ENCODE measurements at regions not wholly inside any gene's neighbourhood (a gene's known extent, or its start where the extent isn't known, plus 50 kb on each side); places are given as distances from the start of the nearest gene placed in this dataset.
"Not testable (repeated sequence)": the region's sequence is repeated elsewhere in the genome, so short reads cannot be mapped to it uniquely, and the experiment has no call there.

GRCh38 chr12:17148706-17149105 is 542.7 kb upstream of the LMO3 start:
- peaks cover 2 to 37% (median 16%) of the 10 kb centered on the region in 9 donors for H3K9me3 Mint-ChIP-seq
- H3K27ac Mint-ChIP-seq, result no peak overlapping the region
- no peaks in the 10 kb centered on the region for H3K27me3 Mint-ChIP-seq
- H3K4me1 Mint-ChIP-seq, result no peaks in the 10 kb centered on the region
- DNase-seq (no peak), ATAC-seq (no peak)
- peaks cover 0 to 7% (median 0%) of the 10 kb centered on the region in 3 donors for H3K36me3 Mint-ChIP-seq
- no peak overlapping the region for H3K4me3 Mint-ChIP-seq
- POLR2A ChIA-PET, result no interaction called here

- H3K27ac Mint-ChIP-seq, result no peak overlapping the region
- POLR2A ChIA-PET, result no interaction called here
- H3K4me1 Mint-ChIP-seq, result no peaks in the 10 kb centered on the region
- no peaks in the 10 kb centered on the region for H3K36me3 Mint-ChIP-seq
- peaks cover 0 to 34% (median 5%) of the 10 kb centered on the region in 9 donors for H3K9me3 Mint-ChIP-seq
- DNase-seq, result no peak
- no peak overlapping the region for H3K4me3 Mint-ChIP-seq
- no peak for ATAC-seq
- H3K27me3 Mint-ChIP-seq, result no peaks in the 10 kb centered on the region
These were observed 536.9 kb upstream of the LMO3 start for GRCh38 chr12:17142856-17143255.

- POLR2A ChIA-PET, result no interaction called here
- H3K4me1 Mint-ChIP-seq, result no peaks in the 10 kb centered on the region
- no peak overlapping the region for H3K4me3 Mint-ChIP-seq
- H3K27me3 Mint-ChIP-seq, result no peaks in the 10 kb centered on the region
- peaks cover 0 to 27% (median 3%) of the 10 kb centered on the region in 9 donors for H3K9me3 Mint-ChIP-seq
- no peaks in the 10 kb centered on the region for H3K36me3 Mint-ChIP-seq
- DNase-seq, result no peak
- no peak overlapping the region for H3K27ac Mint-ChIP-seq
- ATAC-seq, result no peak
These were observed 534.0 kb upstream of the LMO3 start for GRCh38 chr12:17139931-17140330.

GRCh38 chr12:17137396-17137795 is 531.4 kb upstream of the LMO3 start:
- H3K4me3 Mint-ChIP-seq, result no peak overlapping the region
- H3K36me3 Mint-ChIP-seq, result no peaks in the 10 kb centered on the region
- H3K4me1 Mint-ChIP-seq, result no peaks in the 10 kb centered on the region
- H3K9me3 Mint-ChIP-seq, result peaks cover 0 to 19% (median 4%) of the 10 kb centered on the region in 9 donors
- POLR2A ChIA-PET, result no interaction called here
- H3K27me3 Mint-ChIP-seq, result no peaks in the 10 kb centered on the region
- DNase-seq (no peak), ATAC-seq (no peak)
- H3K27ac Mint-ChIP-seq, result no peak overlapping the region

- Mint-ChIP-seq H3K27me3 (no peaks in the 10 kb centered on the region), H3K4me3 (no peak overlapping the region), H3K9me3 (peaks cover 0 to 11% (median 2%) of the 10 kb centered on the region in 9 donors), H3K4me1 (no peaks in the 10 kb centered on the region), H3K36me3 (no peaks in the 10 kb centered on the region), H3K27ac (no peak overlapping the region)
- ATAC-seq (no peak), DNase-seq (no peak)
- POLR2A ChIA-PET, result no interaction called here
These were observed 528.4 kb upstream of the LMO3 start for GRCh38 chr12:17134315-17134714.

GRCh38 chr12:17132336-17132735 is 526.4 kb upstream of the LMO3 start:
- Mint-ChIP-seq H3K27ac (no peak overlapping the region), H3K9me3 (peaks cover 0 to 11% (median 0%) of the 10 kb centered on the region in 9 donors), H3K4me1 (no peaks in the 10 kb centered on the region), H3K4me3 (no peak overlapping the region), H3K27me3 (no peaks in the 10 kb centered on the region), H3K36me3 (no peaks in the 10 kb centered on the region)
- ATAC-seq, result no peak
- POLR2A ChIA-PET, result no interaction called here
- no peak for DNase-seq

- ATAC-seq, H3K4me1 Mint-ChIP-seq, H3K27ac Mint-ChIP-seq, DNase-seq, H3K27me3 Mint-ChIP-seq, POLR2A ChIA-PET, H3K36me3 Mint-ChIP-seq, H3K4me3 Mint-ChIP-seq: not testable (repeated sequence)
- H3K9me3 Mint-ChIP-seq, result peaks cover 1 to 38% (median 8%) of the 10 kb centered on the region in 9 donors
These were observed 510.6 kb upstream of the LMO3 start for GRCh38 chr12:17116538-17116937.

GRCh38 chr12:17110316-17110715 is 504.4 kb upstream of the LMO3 start:
- POLR2A ChIA-PET, result no interaction called here
- Mint-ChIP-seq H3K4me1 (no peaks in the 10 kb centered on the region), H3K27ac (no peak overlapping the region), H3K27me3 (no peaks in the 10 kb centered on the region), H3K9me3 (peaks cover 0 to 25% (median 9%) of the 10 kb centered on the region in 9 donors), H3K4me3 (no peak overlapping the region), H3K36me3 (no peaks in the 10 kb centered on the region)
- ATAC-seq (no peak), DNase-seq (no peak)

- ATAC-seq (no peak), DNase-seq (no peak)
- H3K4me1 Mint-ChIP-seq, result no peaks in the 10 kb centered on the region
- H3K27me3 Mint-ChIP-seq, result no peaks in the 10 kb centered on the region
- peaks cover 0 to 23% (median 10%) of the 10 kb centered on the region in 9 donors for H3K9me3 Mint-ChIP-seq
- no peak overlapping the region for H3K4me3 Mint-ChIP-seq
- H3K36me3 Mint-ChIP-seq, result no peaks in the 10 kb centered on the region
- POLR2A ChIA-PET, result no interaction called here
- H3K27ac Mint-ChIP-seq, result no peak overlapping the region
These were observed 503.0 kb upstream of the LMO3 start for GRCh38 chr12:17108877-17109541.

- Mint-ChIP-seq H3K27ac (no peak overlapping the region), H3K36me3 (no peaks in the 10 kb centered on the region), H3K27me3 (no peaks in the 10 kb centered on the region), H3K4me3 (no peak overlapping the region), H3K4me1 (no peaks in the 10 kb centered on the region), H3K9me3 (peaks cover 5 to 28% (median 13%) of the 10 kb centered on the region in 9 donors)
- no peak for ATAC-seq
- DNase-seq, result no peak
- POLR2A ChIA-PET, result no interaction called here
These were observed 498.8 kb upstream of the LMO3 start for GRCh38 chr12:17104801-17105200.

- H3K4me1 Mint-ChIP-seq, result no peaks in the 10 kb centered on the region
- H3K36me3 Mint-ChIP-seq, result peaks cover 0 to 5% (median 0%) of the 10 kb centered on the region in 3 donors
- no peak overlapping the region for H3K27ac Mint-ChIP-seq
- no peaks in the 10 kb centered on the region for H3K27me3 Mint-ChIP-seq
- POLR2A ChIA-PET, result no interaction called here
- H3K4me3 Mint-ChIP-seq, result no peak overlapping the region
- DNase-seq (no peak), ATAC-seq (no peak)
- peaks cover 0 to 48% (median 18%) of the 10 kb centered on the region in 9 donors for H3K9me3 Mint-ChIP-seq
These were observed 491.7 kb upstream of the LMO3 start for GRCh38 chr12:17097674-17098073.

GRCh38 chr12:17084831-17085230 is 478.9 kb upstream of the LMO3 start:
- Mint-ChIP-seq H3K27ac (no peak overlapping the region), H3K4me1 (no peaks in the 10 kb centered on the region), H3K27me3 (no peaks in the 10 kb centered on the region), H3K36me3 (peaks cover 0 to 3% (median 0%) of the 10 kb centered on the region in 3 donors), H3K4me3 (no peak overlapping the region), H3K9me3 (peaks cover 7 to 46% (median 14%) of the 10 kb centered on the region in 9 donors)
- ATAC-seq (no peak), DNase-seq (no peak)
- POLR2A ChIA-PET, result no interaction called here

GRCh38 chr12:17079251-17079909 is 473.4 kb upstream of the LMO3 start:
- no peaks in the 10 kb centered on the region for H3K4me1 Mint-ChIP-seq
- ATAC-seq (no peak), DNase-seq (no peak)
- POLR2A ChIA-PET, result no interaction called here
- H3K36me3 Mint-ChIP-seq, result no peaks in the 10 kb centered on the region
- H3K27ac Mint-ChIP-seq, result no peak overlapping the region
- no peaks in the 10 kb centered on the region for H3K27me3 Mint-ChIP-seq
- H3K4me3 Mint-ChIP-seq, result no peak overlapping the region
- H3K9me3 Mint-ChIP-seq, result peaks cover 0 to 31% (median 10%) of the 10 kb centered on the region in 9 donors

- POLR2A ChIA-PET, result no interaction called here
- Mint-ChIP-seq H3K27ac (no peak overlapping the region), H3K27me3 (no peaks in the 10 kb centered on the region), H3K9me3 (peaks cover 0 to 31% (median 8%) of the 10 kb centered on the region in 9 donors), H3K36me3 (no peaks in the 10 kb centered on the region), H3K4me1 (no peaks in the 10 kb centered on the region), H3K4me3 (no peak overlapping the region)
- no peak for ATAC-seq
- no peak for DNase-seq
These were observed 471.6 kb upstream of the LMO3 start for GRCh38 chr12:17077594-17077993.

Measured in naive thymus-derived CD8-positive, alpha-beta T cell (primary cell).